Fibroblast of lung (primary cell): ENCODE measurements at regions not wholly inside any gene's neighbourhood (a gene's known extent, or its start where the extent isn't known, plus 50 kb on each side); places are given as distances from the start of the nearest gene placed in this dataset.

Experiments
- CTCF ChIP-seq, 2 donors: IDR thresholded peaks in 1 of 2; conservative IDR thresholded peaks in 1 of 2; 1 replicate in 1 of 2; 2 replicates in 1 of 2; pipeline ENCODE4 v1.5.1; 2011 to 2012; ENCODE audit warnings: low read length in 2 of 2, control low read depth in 1 of 2, inconsistent platforms in 1 of 2, low read depth in 1 of 2, mild to moderate bottlenecking in 1 of 2
- EZH2 ChIP-seq: IDR thresholded peaks from 2 replicates; pipeline ENCODE4 v1.5.1; 2012; ENCODE audit warnings: low read length, control low read depth, mild to moderate bottlenecking; ENCODE audit errors: missing control alignments

GRCh38 chr5:163813900-163814299 is 308.5 kb downstream of the MAT2B start:
- TF ChIP-seq CTCF (conservative IDR thresholded peaks at IDR 0.05 in 1 of 2, IDR thresholded peaks at IDR 0.05 in 1 of 2; ENCODE audit: low read depth in 1 of 2, low read length in 2 of 2) (no peak), EZH2 (no peak)
